GM12872 (cell line): ENCODE measurements at regions not wholly inside any gene's neighbourhood (a gene's known extent, or its start where the extent isn't known, plus 50 kb on each side); places are given as distances from the start of the nearest gene placed in this dataset.

Source experiments
- CTCF ChIP-seq: IDR thresholded peaks from 3 replicates; pipeline ENCODE4 v1.5.1; 2011; ENCODE audit warnings: low read depth, mild to moderate bottlenecking, low read length, moderate library complexity; ENCODE audit not compliant: insufficient read depth

GRCh38 chr2:238745997-238746396, 101.9 kb upstream of the TWIST2 start:
- no peak for TF ChIP-seq CTCF

GRCh38 chr2:238747114-238747513, 100.8 kb upstream of the TWIST2 start:
- no peak for TF ChIP-seq CTCF

GRCh38 chr2:238747557-238747956, 100.3 kb upstream of the TWIST2 start:
- TF ChIP-seq CTCF = no peak

GRCh38 chr2:238750212-238750904, 97.5 kb upstream of the TWIST2 start:
- no peak for TF ChIP-seq CTCF

GRCh38 chr2:238754259-238754658, 93.6 kb upstream of the TWIST2 start:
- TF ChIP-seq CTCF = no peak

- TF ChIP-seq CTCF = no peak
These were observed 86.0 kb upstream of the TWIST2 start for GRCh38 chr2:238761868-238762267.

- TF ChIP-seq CTCF = no peak
These were observed 84.4 kb upstream of the TWIST2 start for GRCh38 chr2:238763471-238763995.
